Endothelial cell of umbilical vein (primary cell): ENCODE measurements at regions not wholly inside any gene's neighbourhood (a gene's known extent, or its start where the extent isn't known, plus 50 kb on each side); places are given as distances from the start of the nearest gene placed in this dataset.

Experiments
- EZH2 ChIP-seq: IDR thresholded peaks from 2 replicates; pipeline ENCODE4 v1.6.1; 2012; ENCODE audit warnings: borderline replicate concordance, low read depth, mild to moderate bottlenecking, moderate library complexity, low read length, inconsistent platforms; ENCODE audit not compliant: severe bottlenecking
- GATA2 ChIP-seq: IDR thresholded peaks from 2 replicates; pipeline ENCODE4 v1.7.0; 2011; ENCODE audit warnings: low read depth, mild to moderate bottlenecking, moderate library complexity, mixed read lengths, low read length; ENCODE audit not compliant: insufficient read length, insufficient read depth
- JUN ChIP-seq: IDR thresholded peaks from 2 replicates; pipeline ENCODE4 v1.6.1; 2011; ENCODE audit warnings: borderline replicate concordance, low read depth; ENCODE audit not compliant: insufficient read length, insufficient read depth
- MYC ChIP-seq: IDR thresholded peaks from one replicate; pipeline ENCODE4 v1.6.1; 2011; ENCODE audit warnings: mild to moderate bottlenecking, low read depth, low read length
- POLR2A ChIP-seq: IDR thresholded peaks from 2 replicates; pipeline ENCODE4 v1.6.1; 2012; ENCODE audit warnings: low read depth, mild to moderate bottlenecking, control low read depth, low read length
- POLR2AphosphoS5 ChIP-seq: IDR thresholded peaks from 2 replicates; pipeline ENCODE4 v1.6.1; 2012; ENCODE audit warnings: low read depth, mild to moderate bottlenecking, control low read depth, low read length, moderate library complexity; ENCODE audit not compliant: insufficient read depth
- TF ChIP-seq, protein P1 (sequence below), 2 donors: IDR thresholded peaks; 1 replicate in 1 of 2; 2 replicates in 1 of 2; pipeline ENCODE4 v1.5.1; 2011; ENCODE audit warnings: low read length in 2 of 2, mild to moderate bottlenecking in 2 of 2, moderate library complexity in 2 of 2, control low read depth in 1 of 2, inconsistent platforms in 1 of 2, low read depth in 1 of 2; ENCODE audit not compliant: insufficient read depth in 1 of 2; ENCODE audit errors: extremely low read depth in 1 of 2

DNA sequence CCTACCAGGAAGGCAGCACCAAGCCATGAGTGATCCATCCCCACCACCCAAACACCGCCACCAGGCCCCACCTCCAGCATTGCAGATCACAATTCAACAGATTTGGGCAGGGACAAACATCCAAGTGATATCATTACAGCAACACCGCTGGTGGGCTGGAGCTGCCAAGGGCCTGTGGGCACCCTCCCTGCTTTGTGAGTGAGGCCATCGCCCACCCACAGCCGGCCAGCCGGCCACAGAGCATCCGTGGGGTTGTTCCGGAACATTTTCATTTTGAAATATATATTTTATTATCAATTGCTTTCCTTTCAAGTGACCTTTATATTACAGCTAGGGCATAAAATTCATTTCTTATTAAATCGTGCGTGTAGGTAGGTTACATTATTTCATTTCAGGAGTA is 286.0 kb upstream of the CDH4 start:
- TF ChIP-seq, protein P1, sequence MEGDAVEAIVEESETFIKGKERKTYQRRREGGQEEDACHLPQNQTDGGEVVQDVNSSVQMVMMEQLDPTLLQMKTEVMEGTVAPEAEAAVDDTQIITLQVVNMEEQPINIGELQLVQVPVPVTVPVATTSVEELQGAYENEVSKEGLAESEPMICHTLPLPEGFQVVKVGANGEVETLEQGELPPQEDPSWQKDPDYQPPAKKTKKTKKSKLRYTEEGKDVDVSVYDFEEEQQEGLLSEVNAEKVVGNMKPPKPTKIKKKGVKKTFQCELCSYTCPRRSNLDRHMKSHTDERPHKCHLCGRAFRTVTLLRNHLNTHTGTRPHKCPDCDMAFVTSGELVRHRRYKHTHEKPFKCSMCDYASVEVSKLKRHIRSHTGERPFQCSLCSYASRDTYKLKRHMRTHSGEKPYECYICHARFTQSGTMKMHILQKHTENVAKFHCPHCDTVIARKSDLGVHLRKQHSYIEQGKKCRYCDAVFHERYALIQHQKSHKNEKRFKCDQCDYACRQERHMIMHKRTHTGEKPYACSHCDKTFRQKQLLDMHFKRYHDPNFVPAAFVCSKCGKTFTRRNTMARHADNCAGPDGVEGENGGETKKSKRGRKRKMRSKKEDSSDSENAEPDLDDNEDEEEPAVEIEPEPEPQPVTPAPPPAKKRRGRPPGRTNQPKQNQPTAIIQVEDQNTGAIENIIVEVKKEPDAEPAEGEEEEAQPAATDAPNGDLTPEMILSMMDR (IDR thresholded peaks at IDR 0.05; ENCODE audit: extremely low read depth in 1 of 2, insufficient read depth in 1 of 2, low read depth in 1 of 2, low read length in 2 of 2) = no peak
- TF ChIP-seq POLR2AphosphoS5 (no peak), POLR2A (no peak), GATA2 (no peak), JUN (no peak), MYC (no peak), EZH2 (no peak)
